ENCODE measurements at regions not wholly inside any gene's neighbourhood (a gene's known extent, or its start where the extent isn't known, plus 50 kb on each side); places are given as distances from the start of the nearest gene placed in this dataset.
"Not testable (repeated sequence)": the region's sequence is repeated elsewhere in the genome, so short reads cannot be mapped to it uniquely, and the experiment has no call there.

GRCh38 chr11:21641869-21642268 is 551.0 kb upstream of the ANO5 start:
- Histone ChIP-seq H3K4me2 (no peak overlapping the region), H3K4me1 (peaks cover 4 to 12% (median 7%) of the 10 kb centered on the region in 10 experiments; a peak in 14 of 20 replicates), H3K36me3 (no peaks in the 10 kb centered on the region), H3K27ac (no peak overlapping the region), H3K9ac (no peak overlapping the region), H3K4me3 (no peak overlapping the region), H3K27me3 (no peaks in the 10 kb centered on the region), H4K20me1 (no peaks in the 10 kb centered on the region), H3K9me3 (replicated peaks in 1 of 11) (peaks cover 0 to 17% (median 0%) of the 10 kb centered on the region in 11 experiments; a peak in 5 of 22 replicates)
- TF ChIP-seq Cebpa-rat (IDR thresholded peaks at IDR 0.05) = no peak

GRCh38 chr11:21646351-21646750 is 546.5 kb upstream of the ANO5 start:
- no peak for TF ChIP-seq Cebpa-rat (IDR thresholded peaks at IDR 0.05)
- H3K4me1 ChIP-seq = no peaks in the 10 kb centered on the region
- no peaks in the 10 kb centered on the region for H3K27me3 ChIP-seq
- no peak overlapping the region for H3K9ac ChIP-seq
- no peaks in the 10 kb centered on the region for H4K20me1 ChIP-seq
- H3K36me3 ChIP-seq = no peaks in the 10 kb centered on the region
- H3K4me2 ChIP-seq = no peak overlapping the region
- H3K27ac ChIP-seq = no peak overlapping the region
- peaks cover 0 to 17% (median 0%) of the 10 kb centered on the region in 11 experiments; a peak in 5 of 22 replicates for H3K9me3 ChIP-seq (replicated peaks in 1 of 11)
- no peak overlapping the region for H3K4me3 ChIP-seq

GRCh38 chr11:21650961-21651360 is 541.9 kb upstream of the ANO5 start:
- Histone ChIP-seq H3K4me1 (no peaks in the 10 kb centered on the region), H3K27me3 (no peaks in the 10 kb centered on the region), H3K9ac (no peak overlapping the region), H3K9me3 (replicated peaks in 1 of 11) (no peaks in the 10 kb centered on the region), H3K27ac (no peak overlapping the region), H4K20me1 (no peaks in the 10 kb centered on the region), H3K4me2 (no peak overlapping the region), H3K36me3 (no peaks in the 10 kb centered on the region), H3K4me3 (no peak overlapping the region)
- TF ChIP-seq Cebpa-rat (IDR thresholded peaks at IDR 0.05) = no peak

GRCh38 chr11:21653951-21654421 is 538.9 kb upstream of the ANO5 start:
- no peak for TF ChIP-seq Cebpa-rat (IDR thresholded peaks at IDR 0.05)

GRCh38 chr11:21656065-21656464 is 536.8 kb upstream of the ANO5 start:
- Histone ChIP-seq H3K4me2 (no peak overlapping the region), H3K27ac (no peak overlapping the region)

More at GRCh38 chr11:21653951-21654421, 538.9 kb upstream of the ANO5 start:
- Histone ChIP-seq H3K4me2 (no peak overlapping the region), H3K4me3 (no peak overlapping the region), H3K9ac (no peak overlapping the region), H3K4me1 (no peaks in the 10 kb centered on the region), H3K9me3 (replicated peaks in 1 of 11) (no peaks in the 10 kb centered on the region), H3K27ac (no peak overlapping the region), H3K27me3 (no peaks in the 10 kb centered on the region), H4K20me1 (no peaks in the 10 kb centered on the region), H3K36me3 (no peaks in the 10 kb centered on the region)

GRCh38 chr11:21658654-21659193 is 534.2 kb upstream of the ANO5 start:
- Histone ChIP-seq H3K27me3 (no peaks in the 10 kb centered on the region), H4K20me1 (no peaks in the 10 kb centered on the region), H3K36me3 (no peaks in the 10 kb centered on the region), H3K9ac (no peak overlapping the region), H3K9me3 (replicated peaks in 1 of 11) (no peaks in the 10 kb centered on the region), H3K4me3 (no peak overlapping the region), H3K4me1 (no peaks in the 10 kb centered on the region), H3K4me2 (no peak overlapping the region), H3K27ac (no peak overlapping the region)
- TF ChIP-seq Cebpa-rat (IDR thresholded peaks at IDR 0.05) = no peak

More at GRCh38 chr11:21656065-21656464, 536.8 kb upstream of the ANO5 start:
- H3K9ac ChIP-seq = no peak overlapping the region
- H3K9me3 ChIP-seq (replicated peaks in 1 of 11) = no peaks in the 10 kb centered on the region
- no peaks in the 10 kb centered on the region for H3K27me3 ChIP-seq
- no peak for TF ChIP-seq Cebpa-rat (IDR thresholded peaks at IDR 0.05)
- no peaks in the 10 kb centered on the region for H3K36me3 ChIP-seq
- no peaks in the 10 kb centered on the region for H4K20me1 ChIP-seq
- no peak overlapping the region for H3K4me3 ChIP-seq
- no peaks in the 10 kb centered on the region for H3K4me1 ChIP-seq

- not testable (repeated sequence) for H3K36me3 ChIP-seq; H3K4me3 ChIP-seq; H3K9ac ChIP-seq; H3K4me1 ChIP-seq; H3K27me3 ChIP-seq; H3K27ac ChIP-seq; H3K9me3 ChIP-seq (replicated peaks in 1 of 11); H3K4me2 ChIP-seq; H4K20me1 ChIP-seq
Measured at GRCh38 chr11:21659377-21659776, 533.5 kb upstream of the ANO5 start.

GRCh38 chr11:21659961-21660360 is 532.9 kb upstream of the ANO5 start:
- TF ChIP-seq Cebpa-rat (IDR thresholded peaks at IDR 0.05) = no peak

GRCh38 chr11:21675049-21675616 is 517.8 kb upstream of the ANO5 start:
- Histone ChIP-seq H4K20me1 (no peaks in the 10 kb centered on the region), H3K27me3 (no peaks in the 10 kb centered on the region), H3K4me1 (no peaks in the 10 kb centered on the region), H3K4me2 (no peak overlapping the region), H3K36me3 (no peaks in the 10 kb centered on the region), H3K27ac (no peak overlapping the region), H3K9ac (no peak overlapping the region), H3K9me3 (replicated peaks in 1 of 11) (peaks cover 0 to 13% (median 5%) of the 10 kb centered on the region in 11 experiments; a peak in 7 of 22 replicates), H3K4me3 (no peak overlapping the region)
- TF ChIP-seq Cebpa-rat (IDR thresholded peaks at IDR 0.05) = no peak

More at GRCh38 chr11:21659961-21660360, 532.9 kb upstream of the ANO5 start:
- Histone ChIP-seq H3K27me3 (no peaks in the 10 kb centered on the region), H3K4me3 (no peak overlapping the region), H3K4me2 (no peak overlapping the region), H4K20me1 (no peaks in the 10 kb centered on the region), H3K9me3 (replicated peaks in 1 of 11) (no peaks in the 10 kb centered on the region), H3K36me3 (no peaks in the 10 kb centered on the region), H3K4me1 (no peaks in the 10 kb centered on the region), H3K9ac (no peak overlapping the region), H3K27ac (no peak overlapping the region)

GRCh38 chr11:21687643-21688042 is 505.2 kb upstream of the ANO5 start:
- Histone ChIP-seq H3K36me3 (no peaks in the 10 kb centered on the region), H3K4me3 (no peak overlapping the region), H3K9me3 (replicated peaks in 1 of 11) (peaks cover 0 to 26% (median 5%) of the 10 kb centered on the region in 11 experiments; a peak in 8 of 22 replicates), H4K20me1 (no peaks in the 10 kb centered on the region), H3K9ac (no peak overlapping the region), H3K4me1 (no peaks in the 10 kb centered on the region), H3K4me2 (no peak overlapping the region), H3K27ac (no peak overlapping the region), H3K27me3 (no peaks in the 10 kb centered on the region)
- TF ChIP-seq Cebpa-rat (IDR thresholded peaks at IDR 0.05) = no peak
